GM19463 (cell line): ENCODE measurements at regions not wholly inside any gene's neighbourhood (a gene's known extent, or its start where the extent isn't known, plus 50 kb on each side); places are given as distances from the start of the nearest gene placed in this dataset.
"Not testable (repeated sequence)": the region's sequence is repeated elsewhere in the genome, so short reads cannot be mapped to it uniquely, and the experiment has no call there.

Source experiments
- ATAC-seq: cut with Tn5 transposase; IDR thresholded peaks from one replicate; pipeline ENCODE4 v1.9.1; 2021; ENCODE audit warnings: mild to moderate bottlenecking, moderate library complexity; ENCODE audit not compliant: unreplicated experiment

DNA sequence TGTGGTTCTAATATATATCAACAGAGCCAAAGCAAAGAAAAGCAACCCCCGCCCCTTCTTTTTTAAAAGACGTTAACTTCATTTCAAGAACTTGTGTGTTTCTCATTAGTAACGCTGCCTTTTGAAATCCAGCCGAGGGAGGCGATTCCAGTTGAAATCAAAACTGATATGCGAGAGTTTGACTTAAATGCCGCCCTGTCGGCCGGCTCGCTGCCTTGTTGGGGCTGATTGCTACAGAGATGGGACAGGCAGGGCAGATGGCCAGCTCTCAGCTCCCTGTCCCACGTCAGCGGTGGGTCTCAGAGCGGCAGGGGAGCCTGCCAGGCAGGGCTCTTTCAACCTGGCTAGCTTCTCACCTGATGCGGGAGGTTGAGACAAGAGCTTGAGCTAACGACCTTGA, 51.9 kb upstream of the ALX4 start:
- ATAC-seq: no peak

DNA sequence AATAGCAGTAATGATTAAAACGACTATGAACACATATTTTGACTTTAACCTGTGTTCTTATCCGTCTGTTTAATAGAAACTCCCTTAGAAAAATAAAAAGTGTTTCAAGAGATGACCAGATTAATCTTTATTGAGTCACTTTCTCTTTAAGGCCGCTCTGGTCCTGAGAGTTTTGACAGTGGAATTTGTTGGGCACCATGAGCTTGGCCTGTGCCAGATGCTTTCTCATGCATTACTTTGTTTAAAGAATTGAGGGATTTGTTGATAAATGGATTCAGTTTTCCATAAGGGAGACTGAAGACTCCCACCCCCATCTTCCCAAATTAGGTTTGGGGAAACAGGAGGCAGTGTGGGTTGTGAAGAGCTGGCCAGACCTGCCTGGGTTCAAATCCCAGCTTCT, 53.2 kb upstream of the ALX4 start:
- ATAC-seq: no peak

DNA sequence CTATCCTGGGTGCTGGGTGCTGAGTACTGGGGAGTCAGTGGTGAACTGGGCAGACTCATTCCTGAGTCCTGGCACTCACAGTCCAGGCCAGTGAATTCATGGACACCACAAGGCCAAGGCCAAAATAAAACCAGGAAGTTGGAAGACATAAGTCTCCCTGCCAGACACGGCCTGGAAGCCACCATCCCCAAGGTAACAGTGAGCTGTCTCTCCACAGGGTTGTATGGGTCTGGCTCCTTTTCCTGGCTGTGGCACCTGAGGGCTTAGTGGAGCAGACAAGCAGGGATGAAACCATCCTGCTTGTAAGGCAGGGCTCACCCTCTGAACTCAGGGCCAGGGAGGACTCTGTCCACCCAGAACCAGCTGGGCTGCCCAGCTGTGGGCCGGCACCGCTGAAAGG, 54.7 kb upstream of the ALX4 start:
- no peak for ATAC-seq

DNA sequence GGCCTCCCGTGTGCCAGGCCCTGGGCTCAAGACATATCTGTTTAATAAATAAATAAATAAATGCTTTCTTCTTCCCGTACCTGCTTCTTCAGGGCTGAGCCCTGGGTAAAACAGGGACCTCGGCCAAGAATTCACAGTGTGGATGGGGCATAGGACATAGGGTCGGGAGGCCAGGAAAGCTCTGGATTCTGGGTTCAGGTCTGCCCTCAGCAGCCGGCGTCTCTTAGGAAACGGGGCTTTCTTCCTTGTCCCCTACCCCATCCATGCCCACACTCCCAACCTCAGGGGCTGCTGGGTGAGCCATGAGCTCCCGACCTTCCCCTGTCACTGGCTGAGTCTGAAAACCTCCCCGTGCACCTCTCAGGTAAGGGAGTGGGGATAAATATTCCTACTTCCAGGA, 55.7 kb upstream of the ALX4 start:
- ATAC-seq: no peak

DNA sequence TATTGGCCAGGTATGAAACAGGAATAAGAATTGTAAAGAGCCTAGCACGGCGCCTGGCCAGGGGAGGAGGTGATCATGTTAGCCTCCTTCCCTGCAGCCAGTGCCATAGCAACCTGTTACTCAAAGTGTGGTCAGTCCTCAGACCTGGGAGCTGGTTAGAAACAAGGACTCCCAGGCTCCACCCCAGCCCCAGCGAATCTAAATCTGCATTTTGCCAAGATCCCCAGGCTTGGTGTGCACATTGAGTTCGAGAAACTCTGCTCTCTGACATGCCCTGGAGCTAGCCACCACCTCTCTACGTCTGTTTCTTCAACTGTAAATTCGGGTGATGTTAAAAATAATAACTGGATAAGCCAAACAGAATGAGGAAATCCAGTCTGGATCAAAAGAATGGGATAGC, 56.1 kb upstream of the ALX4 start:
- no peak for ATAC-seq

DNA sequence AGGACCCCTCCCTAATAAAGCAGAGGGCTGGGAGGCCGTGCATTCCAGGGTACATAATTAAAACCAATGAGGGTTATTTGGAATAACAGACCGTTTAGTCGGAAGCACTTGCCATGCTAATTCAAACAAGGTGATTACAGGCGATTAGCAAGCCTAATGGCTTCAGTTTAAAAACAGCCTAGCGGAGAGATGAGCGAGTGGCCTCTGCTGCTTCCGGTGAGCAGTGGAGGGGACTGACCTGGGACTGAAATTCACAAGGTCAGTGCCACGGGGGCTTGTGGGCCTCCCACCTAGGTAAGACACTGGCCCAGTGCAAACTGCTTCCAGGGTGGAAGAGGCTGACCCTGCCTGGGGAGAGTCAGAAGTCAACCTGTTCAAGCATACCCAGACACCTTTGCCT, 56.8 kb upstream of the ALX4 start:
- no peak for ATAC-seq

DNA sequence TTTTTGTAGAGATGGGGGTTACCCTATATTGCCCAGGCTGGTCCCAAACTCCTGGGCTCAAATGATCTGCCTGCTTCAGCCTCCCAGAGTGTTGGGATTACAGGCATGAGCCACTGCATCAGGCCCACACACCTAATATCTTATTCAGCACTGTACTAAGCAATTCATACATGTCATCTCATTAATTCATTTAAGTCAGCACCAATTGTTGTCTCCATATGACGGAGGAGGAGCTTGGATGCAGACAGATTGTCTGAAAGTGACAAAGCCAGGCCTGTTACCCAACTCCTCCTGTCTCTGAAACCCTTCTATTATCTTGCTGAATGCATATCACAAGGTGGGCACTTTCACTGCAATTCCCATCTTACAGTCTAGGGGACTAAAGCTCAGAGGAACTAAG, 57.5 kb upstream of the ALX4 start:
- no peak for ATAC-seq

DNA sequence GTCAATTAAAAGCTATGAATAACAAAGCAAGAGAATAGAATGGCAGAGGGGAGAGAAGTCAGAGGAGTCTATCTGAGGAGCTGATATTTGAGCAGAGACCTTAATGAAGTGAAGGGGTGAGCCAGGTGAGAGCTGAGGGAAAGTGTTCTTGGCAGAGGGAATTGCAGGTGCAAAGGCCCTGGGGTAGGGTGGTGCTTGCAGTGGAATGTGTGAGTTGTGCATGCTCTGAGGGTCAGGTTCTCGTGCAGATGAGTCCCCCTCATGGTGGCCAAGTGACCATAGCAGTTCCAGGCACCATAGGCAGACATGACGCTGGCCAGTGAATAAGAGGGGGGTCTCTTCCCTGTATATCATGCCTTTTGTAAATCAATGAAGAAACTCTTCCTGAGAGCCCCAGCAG, 58.9 kb upstream of the ALX4 start:
- no peak for ATAC-seq

DNA sequence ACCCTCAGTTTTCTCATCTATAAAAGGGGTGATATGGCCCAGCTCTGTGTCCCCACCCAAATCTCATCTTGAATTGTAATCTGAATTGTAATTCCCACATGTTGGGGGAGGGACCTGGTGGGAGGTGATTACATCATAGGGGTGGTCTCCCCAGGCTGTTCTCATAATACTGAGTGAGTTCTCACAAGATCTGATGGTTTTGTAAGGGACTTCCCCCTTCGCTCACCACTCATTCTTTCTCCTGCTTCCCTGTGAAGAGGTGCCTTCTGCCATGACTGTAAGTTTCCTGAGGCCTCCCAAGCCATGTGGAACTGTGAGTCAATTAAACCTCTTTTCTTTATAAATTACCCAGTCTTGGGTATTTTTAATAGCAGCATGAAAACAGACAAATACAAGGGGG, 61.1 kb upstream of the ALX4 start:
- not testable (repeated sequence) for ATAC-seq

DNA sequence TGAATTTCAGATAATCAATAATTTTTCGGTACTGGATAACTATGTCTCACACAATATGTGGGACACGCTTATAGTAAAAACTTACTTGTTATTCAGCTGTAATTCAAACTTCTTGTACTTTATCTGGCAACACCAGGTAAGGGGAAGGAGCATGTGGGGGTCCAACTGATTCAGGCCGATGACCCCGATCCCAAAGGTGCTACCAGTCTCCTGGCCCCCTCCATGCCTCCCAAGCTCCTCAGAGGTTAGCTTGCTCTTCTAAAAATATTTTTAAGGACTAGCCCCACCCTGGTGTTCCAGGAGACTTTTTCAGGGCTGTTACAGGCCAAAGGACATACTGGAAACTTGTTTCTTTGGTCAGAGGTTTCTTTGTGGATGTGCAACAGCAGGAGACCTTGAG, 61.8 kb upstream of the ALX4 start:
- ATAC-seq: no peak

DNA sequence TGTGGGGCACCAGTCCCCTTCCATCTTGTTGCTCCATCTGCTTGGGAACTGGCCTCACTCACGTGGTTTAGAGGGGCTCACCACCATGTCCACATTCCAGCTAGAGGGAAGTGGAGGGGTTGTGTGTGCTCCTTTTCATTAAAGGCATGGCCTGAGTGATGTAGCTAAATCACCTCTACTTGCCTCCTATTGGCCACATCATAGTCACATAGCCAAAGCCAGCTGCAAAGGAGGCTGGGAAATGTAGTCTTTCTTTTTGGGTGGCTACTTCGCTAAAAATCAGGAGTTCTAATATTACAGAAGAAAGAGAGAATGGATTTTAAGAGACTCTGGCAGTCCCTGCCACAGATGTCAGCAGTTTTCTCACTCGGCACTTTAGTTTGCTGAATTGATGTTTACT, 63.0 kb upstream of the ALX4 start:
- no peak for ATAC-seq

DNA sequence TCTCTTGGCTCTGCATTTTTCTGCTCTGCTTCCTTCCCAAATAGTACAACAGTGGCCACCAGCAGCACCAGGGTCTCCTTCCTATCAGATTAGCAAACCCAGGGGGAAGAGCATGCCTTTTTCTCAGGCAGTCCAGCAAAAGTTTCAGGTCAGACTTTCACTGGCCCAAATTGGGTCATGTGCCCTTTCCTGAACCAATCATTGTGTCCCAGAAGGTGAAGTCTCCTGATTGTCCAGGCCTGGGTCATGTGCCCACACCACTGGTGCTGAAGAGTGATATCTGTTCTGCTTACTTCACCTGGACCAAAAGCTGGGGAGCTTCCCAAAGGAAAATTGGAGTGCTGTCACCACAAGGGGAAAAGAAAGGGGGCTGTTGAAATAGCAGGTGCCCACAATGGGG, 64.1 kb upstream of the ALX4 start:
- ATAC-seq: no peak

DNA sequence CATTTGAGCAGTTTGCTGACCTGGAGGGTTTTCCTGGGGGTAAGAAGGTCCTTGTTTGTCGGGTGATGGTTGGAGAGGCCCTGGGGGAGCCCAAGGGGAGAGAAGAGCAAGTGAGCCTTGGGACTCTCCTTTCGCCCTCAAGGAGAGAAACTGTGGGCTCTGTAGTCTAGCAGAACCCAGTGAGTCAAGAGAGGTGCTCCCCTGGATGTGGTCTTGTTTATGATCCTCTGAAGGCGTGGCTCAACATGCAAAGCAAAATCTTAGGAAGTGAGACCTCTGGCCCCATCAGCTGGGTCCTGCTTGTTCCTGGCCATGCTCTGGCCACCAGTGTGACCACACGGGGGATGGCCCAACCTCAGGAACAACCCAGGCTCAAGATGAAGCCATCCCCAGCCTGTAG, 66.5 kb upstream of the ALX4 start:
- ATAC-seq: no peak

DNA sequence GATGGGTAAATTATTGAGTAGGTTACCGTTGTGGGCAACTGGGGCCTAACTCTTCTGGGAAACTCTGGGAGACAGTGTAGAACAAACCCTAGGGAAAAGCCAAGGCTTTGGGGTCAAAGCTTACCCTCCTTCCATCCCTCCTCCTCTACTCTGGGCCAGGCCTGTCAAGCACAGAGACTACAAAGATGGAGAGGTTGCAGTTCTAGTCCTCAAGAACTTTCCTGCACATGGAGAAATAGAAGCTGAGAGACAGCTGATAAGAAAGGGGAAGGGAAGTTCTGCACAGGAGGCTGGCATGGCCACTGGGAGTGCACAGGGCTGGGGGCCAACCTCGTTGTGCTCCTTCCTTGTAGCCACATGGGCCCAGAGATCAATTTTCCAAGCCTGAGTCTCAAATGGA, 67.2 kb upstream of the ALX4 start:
- no peak for ATAC-seq

DNA sequence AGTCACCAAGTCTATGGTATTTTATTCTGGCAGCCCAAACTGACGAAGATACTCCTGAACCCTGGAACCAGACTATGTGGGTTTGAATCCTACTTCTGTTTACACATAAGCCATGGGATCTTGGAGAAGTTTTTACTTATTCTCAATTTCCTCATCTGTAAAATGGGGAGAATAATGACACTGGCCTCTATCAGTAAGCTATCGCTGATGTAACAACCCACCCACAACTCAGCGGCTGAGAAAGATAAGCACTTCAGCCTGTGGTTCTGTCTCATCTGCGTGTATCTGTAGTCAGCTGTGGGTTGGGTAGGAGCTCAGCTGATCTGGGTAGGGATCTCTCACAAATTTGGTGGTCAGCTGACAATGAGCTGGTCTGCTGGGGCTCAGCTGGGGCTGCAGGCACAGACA, 68.0 kb upstream of the ALX4 start:
- ATAC-seq: no peak

DNA sequence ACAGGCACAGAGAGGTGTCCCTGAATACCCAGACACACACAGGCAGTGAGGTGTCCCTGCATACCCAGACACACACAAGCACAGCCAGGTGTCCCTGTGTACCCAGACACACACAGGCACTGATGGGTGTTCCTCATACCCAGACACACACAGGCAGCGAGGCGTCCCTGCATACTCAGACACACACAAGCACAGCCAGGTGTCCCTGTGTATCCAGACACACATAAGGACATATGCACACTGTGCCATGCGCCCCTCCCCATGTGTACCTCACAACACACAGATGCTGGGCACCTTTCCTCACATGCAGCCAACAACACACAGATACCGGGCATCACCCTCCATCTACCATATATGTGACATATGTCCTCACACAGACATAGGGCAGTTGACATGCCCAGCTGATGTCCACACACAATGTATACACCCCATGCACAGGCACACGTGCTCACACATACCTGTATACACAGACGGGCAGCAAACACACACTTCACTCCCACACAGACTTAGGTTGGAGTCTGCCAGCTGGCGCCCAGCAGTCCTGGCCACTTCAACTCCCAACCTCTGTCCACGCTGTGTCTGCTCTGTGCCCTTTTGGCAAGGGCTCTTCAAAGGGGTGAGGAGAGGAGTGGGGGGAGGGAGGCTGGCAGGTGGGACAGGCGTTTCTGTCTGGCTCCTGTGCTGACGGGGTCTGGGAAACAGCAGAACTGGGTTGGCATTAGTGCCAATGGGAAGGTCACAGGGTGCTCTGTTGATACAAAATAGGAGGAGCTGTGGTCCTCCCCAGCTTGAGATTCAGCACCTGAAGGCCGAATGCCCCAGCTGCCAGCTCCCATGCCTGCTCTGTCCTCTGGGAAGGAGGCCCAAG, 69.4 kb upstream of the ALX4 start:
- no peak for ATAC-seq

DNA sequence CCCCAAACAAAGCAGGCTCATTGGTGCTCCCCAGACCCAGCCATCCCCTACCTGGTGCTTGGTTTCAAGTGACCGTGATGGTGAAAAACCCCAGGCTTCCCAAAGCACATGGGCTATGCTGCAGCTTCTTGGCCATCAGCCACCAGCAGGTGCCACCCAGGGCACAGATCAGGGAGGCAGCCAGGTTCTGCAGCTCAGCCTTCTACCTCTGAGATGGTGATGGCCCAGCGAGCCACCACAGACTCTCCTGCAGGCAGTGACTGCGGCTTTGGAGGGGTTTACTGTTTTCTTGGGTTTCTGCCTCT, 70.0 kb upstream of the ALX4 start:
- ATAC-seq: no peak

DNA sequence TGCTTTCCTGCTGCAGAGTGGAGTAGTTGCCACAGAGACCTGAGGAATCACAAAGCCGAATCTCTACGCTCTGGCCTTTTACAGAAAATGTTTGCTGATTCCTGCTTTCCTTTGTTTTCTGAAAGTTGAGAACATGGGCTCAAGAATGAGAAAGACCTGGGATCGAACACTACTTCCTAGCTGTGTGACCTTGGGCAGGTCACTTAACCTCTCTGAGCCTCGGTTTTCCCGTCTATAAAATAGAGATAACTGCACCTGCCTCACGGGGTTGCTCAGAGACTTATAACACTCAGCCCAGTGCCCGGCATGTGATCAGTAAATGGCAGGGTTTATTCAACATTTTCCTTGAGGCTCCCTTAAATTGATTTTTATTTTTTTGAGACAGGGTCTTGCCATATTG, 70.9 kb upstream of the ALX4 start:
- no peak for ATAC-seq

DNA sequence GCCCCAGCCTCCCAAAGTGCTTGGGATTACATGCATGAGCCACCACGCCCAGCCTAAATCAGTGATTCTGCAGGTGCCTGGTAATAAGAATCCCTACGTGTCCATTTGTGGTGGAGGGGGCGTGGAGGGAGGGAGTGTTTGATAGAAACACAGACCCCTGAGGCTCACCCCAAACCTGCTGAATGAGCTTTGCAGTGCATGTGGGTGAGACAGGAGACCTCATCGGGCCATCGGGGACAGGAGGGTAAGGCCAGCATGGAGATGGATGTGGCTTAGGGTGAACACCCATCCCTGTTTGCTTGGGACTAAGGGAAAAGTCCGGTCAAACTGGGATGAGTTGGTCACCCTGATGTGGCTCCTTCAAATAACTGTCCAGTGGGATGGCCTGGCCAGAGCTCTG, 71.3 kb upstream of the ALX4 start:
- ATAC-seq: no peak

DNA sequence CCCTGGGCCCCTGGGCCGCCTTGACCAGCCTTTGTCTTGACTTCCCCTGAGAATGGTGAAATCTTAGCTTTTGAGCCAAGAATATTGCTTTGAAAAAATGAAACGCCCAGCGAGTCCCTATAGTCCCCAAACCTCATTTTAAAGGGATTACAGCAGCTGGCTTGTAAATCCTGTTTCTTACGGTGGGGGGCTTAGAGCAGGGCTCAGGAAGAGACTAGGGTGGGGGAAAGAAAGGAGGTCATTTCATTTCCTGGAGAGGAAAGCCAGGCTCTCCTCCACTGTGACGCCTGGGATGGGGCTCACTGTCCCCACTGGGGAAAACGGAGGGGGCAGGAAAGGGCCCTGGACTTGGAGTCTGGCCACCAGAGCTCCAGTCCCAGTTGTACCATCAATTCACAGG, 72.2 kb upstream of the ALX4 start:
- ATAC-seq: no peak

DNA sequence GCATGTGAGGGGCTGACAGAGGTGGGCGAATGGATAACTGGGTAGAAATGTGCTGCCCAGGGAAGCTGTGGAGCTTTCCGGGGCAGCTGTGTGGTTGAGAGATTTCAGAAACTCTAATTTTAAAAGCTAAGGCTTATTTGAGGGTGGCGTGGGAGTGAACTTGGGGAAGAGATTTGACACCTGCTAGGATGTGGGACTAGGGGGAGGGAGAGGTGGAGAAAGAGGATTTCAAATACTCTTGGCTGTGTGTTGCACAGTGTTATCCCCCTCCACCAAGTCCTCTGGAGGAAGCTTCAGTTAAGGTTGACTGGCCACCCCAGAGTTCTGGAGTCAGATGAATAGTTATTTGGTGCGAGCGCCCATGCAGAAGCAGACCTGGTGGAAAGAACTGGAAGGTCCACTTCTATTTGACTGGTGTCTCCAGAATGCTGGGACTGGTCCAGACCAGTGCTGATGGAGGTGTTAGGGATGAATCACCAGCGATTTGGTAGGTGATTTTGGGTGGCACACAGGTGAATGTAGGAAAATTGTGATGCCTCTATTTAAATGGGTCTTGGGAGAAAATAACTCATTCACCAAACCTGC, 72.8 kb upstream of the ALX4 start:
- no peak for ATAC-seq

DNA sequence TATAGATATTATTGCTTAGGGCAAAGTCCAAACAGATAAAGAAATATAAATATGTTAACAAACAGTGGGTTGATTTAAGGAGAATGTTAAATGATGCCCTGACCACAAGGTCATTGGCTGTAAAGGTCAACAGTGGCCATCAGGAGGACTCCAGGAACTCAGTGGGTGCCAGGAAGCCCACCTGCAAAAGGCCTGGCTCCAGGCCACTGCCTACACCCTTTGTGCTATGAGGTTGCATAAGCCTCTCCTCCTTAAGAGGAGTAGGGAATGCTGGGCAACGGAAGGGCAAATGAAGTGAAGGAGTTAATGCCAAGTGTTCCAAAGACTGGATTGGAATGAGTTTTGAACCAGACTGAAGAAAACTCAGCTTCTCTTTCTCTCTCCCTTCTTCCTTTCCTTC, 73.3 kb upstream of the ALX4 start:
- no peak for ATAC-seq

DNA sequence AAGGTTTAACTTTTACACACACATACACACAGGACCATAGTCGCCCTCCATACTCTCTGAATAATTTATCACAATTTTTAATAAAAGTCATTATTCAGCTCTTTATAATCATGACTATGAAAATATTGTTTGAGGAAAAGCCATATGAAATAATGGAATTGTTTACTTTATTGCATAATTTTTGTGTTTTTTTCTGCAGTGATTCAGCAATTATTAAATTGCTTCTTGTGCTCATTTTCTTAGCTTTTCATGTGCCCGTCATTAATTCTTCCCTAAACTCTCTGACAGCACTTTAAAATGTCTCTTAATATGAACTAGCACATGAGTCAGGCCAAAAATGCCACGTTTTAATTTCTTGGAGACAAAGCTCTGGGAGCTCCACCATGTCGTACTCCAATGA, 77.5 kb upstream of the ALX4 start:
- ATAC-seq: no peak
